ENCODE measurements at regions not wholly inside any gene's neighbourhood (a gene's known extent, or its start where the extent isn't known, plus 50 kb on each side); places are given as distances from the start of the nearest gene placed in this dataset.

DNA sequence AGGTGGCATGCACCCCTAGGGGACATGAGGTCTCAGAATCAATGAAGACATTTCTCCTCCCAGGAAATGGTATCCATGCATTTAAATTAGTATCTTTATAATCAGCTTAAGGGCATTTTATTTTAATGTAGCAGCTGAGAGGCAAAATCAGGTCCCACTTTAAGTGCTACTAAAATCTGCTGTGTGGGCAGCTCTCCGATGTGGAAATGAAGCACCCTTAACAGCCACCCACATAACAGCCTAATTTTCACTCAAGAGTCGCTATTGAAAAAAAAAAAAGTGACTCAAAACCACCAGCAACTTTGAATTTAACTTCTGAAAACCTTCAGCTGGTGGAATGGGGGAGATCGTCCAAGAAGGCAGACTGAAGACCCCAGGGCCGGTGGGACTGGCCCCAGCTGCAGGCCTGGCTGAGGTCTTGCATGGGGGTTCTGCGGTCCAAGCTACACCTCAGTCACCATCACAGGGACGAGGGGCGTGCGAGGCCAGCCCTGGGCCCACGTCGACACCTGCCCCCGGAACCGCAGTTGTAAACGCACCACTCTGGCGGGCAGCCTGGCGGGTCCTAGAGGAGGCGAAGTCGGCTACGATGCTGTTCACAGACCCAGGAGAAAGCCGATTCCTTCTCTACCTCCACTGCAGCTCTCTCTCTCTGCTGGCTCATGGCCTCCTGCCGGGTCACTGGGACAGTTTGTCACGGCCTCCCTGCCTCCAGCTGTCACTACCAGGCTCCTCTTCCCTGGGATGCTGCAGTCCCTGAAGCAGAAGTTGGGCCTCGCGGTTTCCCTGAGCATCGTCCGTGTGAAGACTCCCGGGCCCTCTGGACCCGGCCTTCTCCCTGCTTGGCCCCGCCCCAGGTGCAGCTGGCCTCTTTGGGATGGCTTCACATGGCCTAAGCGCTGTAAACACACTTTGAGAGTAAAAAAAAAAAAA lies 111.9 kb downstream of the KCNF1 start:
- DNase-seq, result no peak
- Mint-ChIP-seq H3K27me3 (ENCODE audit: low read depth) (peaks cover 2% of the 10 kb centered on the region), H3K4me3 (no peak overlapping the region), H3K4me1 (ENCODE audit: low read depth) (no peaks in the 10 kb centered on the region), H3K9me3 (ENCODE audit: insufficient read depth) (no peaks in the 10 kb centered on the region), H3K36me3 (ENCODE audit: low read depth) (no peaks in the 10 kb centered on the region), H3K27ac (no peak overlapping the region)
- no peak for ATAC-seq
- ChIA-PET CTCF (no interaction called here), POLR2A (no interaction called here)

DNA sequence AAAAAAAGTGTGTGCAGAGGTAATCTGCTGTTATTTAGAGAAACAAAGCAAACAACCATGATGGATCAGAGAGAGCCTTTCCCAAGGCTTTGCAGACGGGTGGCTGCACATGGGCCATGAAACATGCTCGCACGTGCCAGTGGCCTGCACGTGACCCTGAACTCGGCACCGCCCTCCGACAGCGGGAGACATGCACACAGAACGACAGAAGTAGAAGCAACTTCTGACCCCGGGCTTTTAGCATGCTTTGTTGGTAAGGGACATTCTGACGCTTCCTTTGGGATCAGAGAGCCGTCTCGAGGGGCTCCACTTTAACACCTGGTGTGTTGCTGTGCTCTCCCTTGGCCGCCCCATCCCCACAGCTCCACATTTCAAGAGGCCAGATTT lies 112.5 kb downstream of the KCNF1 start:
- DNase-seq (no peak), ATAC-seq (no peak)
- Mint-ChIP-seq H3K4me1 (ENCODE audit: low read depth) (no peaks in the 10 kb centered on the region), H3K4me3 (no peak overlapping the region), H3K36me3 (ENCODE audit: low read depth) (no peaks in the 10 kb centered on the region), H3K9me3 (ENCODE audit: insufficient read depth) (no peaks in the 10 kb centered on the region), H3K27me3 (ENCODE audit: low read depth) (peaks cover 2% of the 10 kb centered on the region), H3K27ac (no peak overlapping the region)
- ChIA-PET POLR2A (no interaction called here), CTCF (no interaction called here)

DNA sequence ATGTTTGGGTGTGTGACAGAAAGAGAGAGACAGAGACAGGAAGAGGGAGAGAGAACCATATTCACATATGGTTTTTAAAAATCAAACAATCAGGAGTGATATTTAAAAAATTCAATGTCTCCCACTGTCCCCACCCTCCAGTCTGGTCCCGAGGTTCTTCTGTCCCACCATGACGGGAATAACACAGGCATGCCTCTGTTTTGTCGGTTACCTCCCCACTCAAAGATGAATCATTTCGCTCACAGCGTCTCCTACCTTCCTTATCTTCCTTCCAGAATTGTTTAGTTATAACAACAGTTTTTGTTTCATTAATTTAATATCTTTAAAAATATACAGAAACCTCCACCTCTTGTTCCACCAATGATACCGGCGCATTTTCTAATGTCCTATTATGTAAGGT lies 113.0 kb downstream of the KCNF1 start:
- ChIA-PET POLR2A (no interaction called here), CTCF (no interaction called here)
- H3K36me3 Mint-ChIP-seq (ENCODE audit: low read depth), result no peaks in the 10 kb centered on the region
- ATAC-seq (no peak), DNase-seq (no peak)
- H3K9me3 Mint-ChIP-seq (ENCODE audit: insufficient read depth), result no peaks in the 10 kb centered on the region
- H3K4me3 Mint-ChIP-seq, result no peak overlapping the region
- H3K27me3 Mint-ChIP-seq (ENCODE audit: low read depth), result peaks cover under 1% of the 10 kb centered on the region
- H3K4me1 Mint-ChIP-seq (ENCODE audit: low read depth), result no peaks in the 10 kb centered on the region
- no peak overlapping the region for H3K27ac Mint-ChIP-seq

DNA sequence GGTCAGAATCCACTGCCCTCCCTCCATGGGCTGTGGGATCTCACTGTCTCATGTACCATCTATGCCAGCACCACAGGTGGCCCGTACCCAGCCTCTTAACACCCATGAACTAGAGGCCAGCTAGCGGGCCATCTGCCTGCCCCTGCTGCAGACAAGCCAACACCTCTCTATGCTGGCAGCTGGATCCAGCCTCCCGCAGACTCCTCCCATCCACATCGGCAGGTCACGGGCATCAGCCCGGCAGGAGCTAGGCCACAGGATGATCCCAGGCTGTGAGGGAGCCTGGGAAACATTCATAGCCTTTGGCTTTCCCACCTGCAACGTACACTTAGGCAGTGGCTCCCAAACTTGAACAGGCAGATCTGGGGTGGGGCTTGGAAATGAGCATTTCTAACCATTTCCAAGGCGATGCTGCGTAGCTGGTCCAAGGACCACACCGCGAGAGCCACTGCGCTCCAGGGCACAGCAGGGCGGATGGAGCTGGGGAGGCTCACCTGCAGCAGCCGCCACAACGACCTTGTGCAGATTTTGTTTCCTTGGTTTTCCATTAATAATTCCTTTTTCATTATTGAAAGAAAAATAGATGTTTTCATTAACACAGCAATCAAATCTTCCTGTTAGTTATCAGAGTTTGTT lies 114.7 kb downstream of the KCNF1 start:
- Mint-ChIP-seq H3K4me3 (no peak overlapping the region), H3K4me1 (ENCODE audit: low read depth) (no peaks in the 10 kb centered on the region), H3K9me3 (ENCODE audit: insufficient read depth) (no peaks in the 10 kb centered on the region), H3K36me3 (ENCODE audit: low read depth) (no peaks in the 10 kb centered on the region), H3K27me3 (ENCODE audit: low read depth) (peaks cover 7% of the 10 kb centered on the region), H3K27ac (no peak overlapping the region)
- ChIA-PET CTCF (no interaction called here), POLR2A (no interaction called here)
- no peak for DNase-seq
- ATAC-seq, result no peak

DNA sequence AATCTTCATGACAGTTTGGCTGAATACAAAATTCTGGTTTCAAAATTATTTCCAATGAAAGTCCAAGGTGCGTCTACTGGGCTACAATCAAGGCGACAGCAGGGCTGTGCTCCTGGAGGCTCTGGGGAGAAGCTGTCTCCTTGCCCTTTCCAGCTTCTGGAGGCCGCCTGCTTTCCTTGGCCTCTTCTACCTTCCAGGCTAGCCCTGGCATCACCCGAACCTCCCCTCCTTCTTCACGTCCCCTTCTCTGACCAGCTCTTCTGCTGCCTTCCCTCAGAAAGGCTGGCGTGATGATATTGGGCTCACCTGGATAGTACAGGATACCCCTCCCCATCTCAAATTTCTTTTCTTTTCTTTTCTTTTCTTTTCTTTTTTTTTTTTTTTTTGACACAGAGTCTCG lies 115.5 kb downstream of the KCNF1 start:
- ATAC-seq, result no peak
- Mint-ChIP-seq H3K4me1 (ENCODE audit: low read depth) (no peaks in the 10 kb centered on the region), H3K4me3 (no peak overlapping the region), H3K9me3 (ENCODE audit: insufficient read depth) (no peaks in the 10 kb centered on the region), H3K27me3 (ENCODE audit: low read depth) (peaks cover 7% of the 10 kb centered on the region), H3K36me3 (ENCODE audit: low read depth) (no peaks in the 10 kb centered on the region), H3K27ac (no peak overlapping the region)
- POLR2A ChIA-PET, result no interaction called here
- no peak for DNase-seq
- CTCF ChIA-PET, result no interaction called here

DNA sequence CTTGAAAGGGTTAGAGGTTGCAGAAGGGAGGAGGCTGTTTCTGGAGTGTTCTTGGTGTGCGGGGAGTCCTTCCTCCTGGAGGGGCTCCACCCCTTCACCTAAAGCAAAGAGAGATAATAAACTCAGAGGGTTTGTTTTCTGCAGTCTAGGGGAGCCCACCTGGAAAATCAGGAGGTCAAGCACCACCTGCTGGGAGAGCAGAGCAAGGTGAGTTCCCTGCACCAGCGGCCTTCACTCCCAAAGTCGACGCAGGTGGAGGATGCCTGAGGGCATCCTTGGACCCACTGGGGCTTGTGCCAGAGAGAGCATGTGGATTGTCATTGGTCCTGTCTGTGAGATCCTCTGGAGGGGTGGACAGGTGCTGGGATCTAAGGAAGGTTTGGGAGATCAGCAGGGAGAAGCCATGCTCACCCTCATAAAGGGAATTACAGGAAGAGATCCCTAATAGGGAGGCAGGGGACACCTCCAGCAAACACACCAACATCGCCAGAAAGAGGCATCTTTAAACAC lies 116.7 kb downstream of the KCNF1 start:
- ChIA-PET POLR2A (no interaction called here), CTCF (no interaction called here)
- Mint-ChIP-seq H3K4me3 (no peak overlapping the region), H3K4me1 (ENCODE audit: low read depth) (no peaks in the 10 kb centered on the region), H3K9me3 (ENCODE audit: insufficient read depth) (no peaks in the 10 kb centered on the region), H3K27me3 (ENCODE audit: low read depth) (peaks cover 7% of the 10 kb centered on the region), H3K36me3 (ENCODE audit: low read depth) (no peaks in the 10 kb centered on the region), H3K27ac (no peak overlapping the region)
- ATAC-seq, result no peak
- DNase-seq, result no peak

DNA sequence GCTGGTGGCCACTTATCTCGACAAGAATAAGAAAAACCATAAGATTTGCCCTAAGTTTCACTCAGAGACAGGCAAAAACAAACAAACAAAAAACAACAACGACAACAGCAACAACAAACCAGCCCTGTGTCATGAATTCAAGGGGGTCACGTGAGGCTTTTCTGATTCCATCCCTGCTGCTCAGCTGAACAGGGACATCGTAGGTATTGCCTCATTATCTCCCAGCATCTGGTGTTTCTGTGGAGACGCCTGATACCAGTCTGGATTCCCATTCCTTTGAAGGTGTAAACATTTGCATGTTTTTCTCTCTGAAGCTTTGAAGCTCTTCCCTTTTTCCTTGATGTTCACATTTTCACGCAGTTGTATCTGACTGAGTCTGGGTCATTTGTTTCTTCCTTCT lies 117.4 kb downstream of the KCNF1 start:
- no peak for ATAC-seq
- Mint-ChIP-seq H3K27me3 (ENCODE audit: low read depth) (peaks cover 7% of the 10 kb centered on the region), H3K9me3 (ENCODE audit: insufficient read depth) (no peaks in the 10 kb centered on the region)

DNA sequence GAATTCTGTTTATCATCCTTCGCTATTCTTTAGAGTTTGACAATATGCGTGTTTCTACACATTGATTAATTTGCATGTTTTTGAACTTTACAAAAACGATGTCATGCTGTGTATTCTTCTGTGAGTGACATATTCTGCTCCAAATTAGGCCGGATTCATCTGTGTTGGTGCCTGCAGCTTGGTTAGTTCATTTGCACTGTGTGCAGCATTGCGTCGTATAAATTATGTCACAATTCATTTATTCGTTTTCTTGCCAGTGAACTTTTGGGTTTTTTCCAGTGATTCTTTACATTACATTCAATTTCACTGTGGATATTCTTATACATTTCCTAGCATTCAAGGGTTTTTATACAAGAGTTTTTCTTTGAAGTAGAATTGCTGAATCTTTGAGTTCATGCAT lies 118.3 kb downstream of the KCNF1 start:
- peaks cover 7% of the 10 kb centered on the region for H3K27me3 Mint-ChIP-seq (ENCODE audit: low read depth)
- H3K4me3 Mint-ChIP-seq, result no peak overlapping the region
- POLR2A ChIA-PET, result no interaction called here
- no peaks in the 10 kb centered on the region for H3K36me3 Mint-ChIP-seq (ENCODE audit: low read depth)
- no peak for ATAC-seq
- no peaks in the 10 kb centered on the region for H3K4me1 Mint-ChIP-seq (ENCODE audit: low read depth)
- CTCF ChIA-PET, result no interaction called here
- DNase-seq, result no peak
- no peaks in the 10 kb centered on the region for H3K9me3 Mint-ChIP-seq (ENCODE audit: insufficient read depth)
- no peak overlapping the region for H3K27ac Mint-ChIP-seq

More for the DNA sequence above, 117.4 kb downstream of the KCNF1 start:
- Mint-ChIP-seq H3K4me1 (ENCODE audit: low read depth) (no peaks in the 10 kb centered on the region), H3K36me3 (ENCODE audit: low read depth) (no peaks in the 10 kb centered on the region), H3K4me3 (no peak overlapping the region), H3K27ac (no peak overlapping the region)
- no peak for DNase-seq
- CTCF ChIA-PET, result no interaction called here
- POLR2A ChIA-PET, result no interaction called here

DNA sequence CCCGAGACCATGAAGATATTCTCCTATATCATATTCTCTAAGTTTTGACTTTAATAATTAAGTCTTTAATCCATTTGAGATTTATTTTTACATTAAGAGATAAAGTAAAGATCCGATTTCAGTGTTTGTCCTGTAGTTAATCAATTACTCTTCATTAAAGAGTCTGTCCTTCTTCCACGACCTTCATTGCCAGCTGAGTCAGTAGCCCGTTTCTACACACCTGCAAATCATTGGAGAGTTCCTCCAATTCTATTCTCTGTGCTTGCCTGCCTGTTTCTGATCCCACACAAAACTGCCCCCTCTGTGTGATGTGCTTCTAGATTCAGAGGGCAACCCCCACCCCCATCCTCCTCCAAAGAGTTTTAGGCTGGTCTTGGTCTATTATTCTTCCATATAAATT lies 119.2 kb downstream of the KCNF1 start:
- Mint-ChIP-seq H3K27me3 (ENCODE audit: low read depth) (peaks cover 10% of the 10 kb centered on the region), H3K36me3 (ENCODE audit: low read depth) (no peaks in the 10 kb centered on the region), H3K9me3 (ENCODE audit: insufficient read depth) (no peaks in the 10 kb centered on the region), H3K4me3 (no peak overlapping the region), H3K4me1 (ENCODE audit: low read depth) (no peaks in the 10 kb centered on the region), H3K27ac (no peak overlapping the region)
- CTCF ChIA-PET, result no interaction called here
- ATAC-seq (no peak), DNase-seq (no peak)
- POLR2A ChIA-PET, result interaction anchor here (0.7 kb wide), 1 partner anchor 247 kb away, joined by 3 read pairs; no protein-coding TSS in a partner anchor

DNA sequence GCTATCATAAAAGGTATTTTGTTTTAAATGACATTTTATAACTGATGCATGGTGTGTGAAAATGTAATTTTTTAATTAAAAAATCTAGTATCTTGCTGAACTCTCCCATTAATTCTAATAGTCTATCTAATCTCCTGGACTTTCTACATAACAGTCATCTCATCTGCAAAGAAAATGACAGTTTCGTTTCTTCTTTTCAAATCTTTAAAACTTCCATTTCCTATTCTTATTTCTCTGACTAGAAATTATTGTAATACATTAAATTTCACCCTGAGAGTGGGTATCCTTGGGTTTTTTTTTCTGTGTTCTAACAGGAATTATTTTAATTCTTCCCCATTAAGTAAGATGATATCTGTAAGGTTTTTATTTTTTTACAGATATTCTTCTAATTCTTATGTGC lies 120.1 kb downstream of the KCNF1 start:
- no peaks in the 10 kb centered on the region for H3K4me1 Mint-ChIP-seq (ENCODE audit: low read depth)
- no peak for ATAC-seq
- CTCF ChIA-PET, result no interaction called here

DNA sequence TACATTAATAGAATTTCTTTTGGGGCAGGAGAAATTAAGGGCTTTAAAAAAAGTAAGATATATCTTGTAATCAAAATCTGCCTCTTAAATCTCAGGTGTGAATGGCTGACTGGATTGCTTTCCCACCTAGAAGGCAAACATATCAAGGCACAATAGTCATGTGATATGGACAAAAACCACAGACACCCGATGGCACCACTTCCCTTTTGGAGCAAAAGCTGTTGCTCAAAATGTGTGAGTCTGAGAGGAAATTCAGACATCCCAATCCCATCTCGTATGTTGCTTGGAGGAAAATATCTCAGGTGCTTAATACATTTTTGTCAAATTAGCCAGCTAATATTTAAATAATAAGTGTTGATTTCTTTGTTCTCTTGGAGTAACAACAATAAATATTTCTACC lies 120.7 kb downstream of the KCNF1 start:
- Mint-ChIP-seq H3K27ac (no peak overlapping the region), H3K27me3 (ENCODE audit: low read depth) (peaks cover 21% of the 10 kb centered on the region), H3K4me3 (no peak overlapping the region), H3K4me1 (ENCODE audit: low read depth) (no peaks in the 10 kb centered on the region), H3K36me3 (ENCODE audit: low read depth) (no peaks in the 10 kb centered on the region), H3K9me3 (ENCODE audit: insufficient read depth) (no peaks in the 10 kb centered on the region)
- POLR2A ChIA-PET, result no interaction called here
- ATAC-seq (no peak), DNase-seq (no peak)
- CTCF ChIA-PET, result no interaction called here

More for the DNA sequence above, 120.1 kb downstream of the KCNF1 start:
- POLR2A ChIA-PET, result no interaction called here
- Mint-ChIP-seq H3K4me3 (no peak overlapping the region), H3K27me3 (ENCODE audit: low read depth) (peaks cover 16% of the 10 kb centered on the region), H3K36me3 (ENCODE audit: low read depth) (no peaks in the 10 kb centered on the region), H3K9me3 (ENCODE audit: insufficient read depth) (no peaks in the 10 kb centered on the region), H3K27ac (no peak overlapping the region)
- DNase-seq, result no peak

DNA sequence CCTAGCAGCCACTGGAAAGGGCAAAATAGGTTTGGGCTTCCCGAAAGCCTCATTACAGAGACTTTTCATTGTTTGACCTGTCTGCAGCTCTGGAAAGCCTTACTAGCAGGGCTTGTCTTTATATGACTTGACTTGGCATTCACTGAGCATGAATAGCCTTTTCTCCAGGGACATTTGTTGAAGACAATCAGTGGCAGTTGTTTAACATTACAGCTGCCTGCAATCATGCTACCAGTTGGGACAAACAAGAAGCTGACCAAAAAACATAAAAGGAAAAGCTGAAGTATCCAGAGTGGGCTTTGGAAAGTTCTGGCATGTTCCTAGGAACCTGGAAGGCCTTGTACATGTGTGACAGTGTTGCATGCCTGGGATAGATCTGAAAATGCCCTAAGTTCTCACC lies 121.4 kb downstream of the KCNF1 start:
- ChIA-PET POLR2A (no interaction called here), CTCF (no interaction called here)
- DNase-seq (no peak), ATAC-seq (no peak)
- Mint-ChIP-seq H3K4me1 (ENCODE audit: low read depth) (no peaks in the 10 kb centered on the region), H3K36me3 (ENCODE audit: low read depth) (no peaks in the 10 kb centered on the region), H3K9me3 (ENCODE audit: insufficient read depth) (no peaks in the 10 kb centered on the region), H3K27me3 (ENCODE audit: low read depth) (peaks cover 21% of the 10 kb centered on the region), H3K4me3 (no peak overlapping the region), H3K27ac (no peak overlapping the region)
